ENCODE measurements at regions not wholly inside any gene's neighbourhood (a gene's known extent, or its start where the extent isn't known, plus 50 kb on each side); places are given as distances from the start of the nearest gene placed in this dataset.

DNA sequence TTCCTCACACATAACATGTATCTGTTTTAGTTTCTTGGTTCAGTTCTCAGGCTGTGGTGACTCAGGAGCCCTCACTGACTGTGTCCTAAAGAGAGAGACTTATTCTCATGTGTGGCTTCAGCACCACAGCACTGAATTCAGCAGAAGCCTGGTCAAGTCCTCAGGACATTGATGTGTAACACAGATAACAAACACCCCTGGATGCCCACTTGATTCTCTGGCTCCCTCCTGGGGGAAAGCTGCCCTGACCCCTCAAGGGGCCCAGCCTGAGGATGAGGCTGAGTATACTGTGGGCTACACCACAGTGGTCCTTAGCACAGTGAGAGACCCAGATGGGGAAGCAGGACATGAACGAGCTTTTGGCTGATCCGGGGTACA is 87.2 kb upstream of the VPREB1 start:
- H3K79me2 ChIP-seq (ENCODE audit: control insufficient read depth, insufficient read depth, low read length): no peaks in the 10 kb centered on the region
- FAIRE-seq: no peak
- dilution Hi-C loops (cut with MboI; ENCODE audit: extremely low pct_ligation_motif_present, low sequenced_read_pairs) (no loop called here), intact Hi-C loops (cut with micrococcal nuclease) (no loop called here)
- no peaks in the 10 kb centered on the region for H4K20me1 ChIP-seq (replicated peaks; ENCODE audit: control insufficient read depth, extremely low read depth, insufficient read depth, low read length)
- H3K4me3 ChIP-seq (replicated peaks in 1 of 3; ENCODE audit: insufficient read depth in 1 of 3, low read depth in 1 of 3, low read length in 3 of 3): no peak overlapping the region
- no peaks in the 10 kb centered on the region for H3K4me1 ChIP-seq (ENCODE audit: control insufficient read depth, extremely low read depth, insufficient read depth, low read length)
- H3K9ac ChIP-seq (replicated peaks; ENCODE audit: extremely low read depth, insufficient read depth, low read length): no peak overlapping the region
- H3K9me1 ChIP-seq (replicated peaks; ENCODE audit: control insufficient read depth, extremely low read depth, insufficient read depth, low read length): no peaks in the 10 kb centered on the region
- H3K4me2 ChIP-seq (ENCODE audit: insufficient read depth, low read length): no peak overlapping the region
- ChIA-PET CTCF (interaction anchor here (0.5 to 2.1 kb wide), 19 partner anchors 8 to 265 kb away, joined by 3 to 19 read pairs (median 4); no protein-coding TSS in a partner anchor), POLR2A (no interaction called here)
- H2AFZ ChIP-seq (ENCODE audit: low read depth, low read length): no peak overlapping the region
- H3K9me3 ChIP-seq (replicated peaks; ENCODE audit: control insufficient read depth, insufficient read depth, low read length): no peaks in the 10 kb centered on the region
- no peak for DNase-seq (ENCODE audit: low read depth, low spot score)
- no peak for TF ChIP-seq MYC (IDR thresholded peaks at IDR 0.05; ENCODE audit: low read depth, low read length)
- H3K27me3 ChIP-seq (ENCODE audit: control insufficient read depth in 2 of 2, insufficient read depth in 2 of 2, low read length in 2 of 2): peaks cover 17 to 27% of the 10 kb centered on the region in 2 experiments
- no peak overlapping the region for H3K27ac ChIP-seq (ENCODE audit: insufficient read depth, low read depth, low read length)
- no peaks in the 10 kb centered on the region for H3K36me3 ChIP-seq (ENCODE audit: control insufficient read depth in 2 of 2, extremely low read depth in 1 of 2, insufficient read depth in 2 of 2, low read length in 2 of 2)
- no TSS peak for BruUV-seq (replicated peaks)

DNA sequence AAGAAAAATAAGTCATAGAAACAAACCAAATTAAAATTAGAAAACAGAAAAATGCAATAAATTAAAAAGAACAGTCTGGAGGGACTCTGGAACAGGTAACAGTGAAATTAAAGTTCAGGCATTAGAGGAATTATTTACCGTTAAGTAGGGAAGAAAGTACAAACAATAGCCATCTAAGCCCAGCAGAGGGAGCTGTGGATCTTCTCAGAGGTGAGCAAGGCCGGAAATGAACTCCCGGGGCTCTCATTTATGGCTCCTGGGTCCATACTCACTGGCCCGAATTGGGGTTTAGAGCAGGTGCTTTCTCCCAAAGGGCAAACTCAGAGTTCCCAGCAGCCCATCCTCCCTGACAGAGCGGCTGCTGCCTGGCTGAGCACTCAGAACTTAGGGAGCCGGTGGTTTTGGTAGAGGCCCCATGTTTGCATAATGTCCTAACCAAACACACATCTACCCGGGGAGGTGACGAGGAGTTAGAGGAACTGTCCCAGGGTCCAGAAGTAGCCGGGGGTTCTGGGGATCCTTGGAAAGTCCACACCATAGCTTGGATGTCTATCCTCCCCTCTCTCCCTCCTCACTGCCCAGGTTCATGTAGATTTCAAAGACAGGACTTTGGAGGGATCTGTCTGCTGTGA is 87.8 kb upstream of the VPREB1 start:
- Histone ChIP-seq H3K9me1 (replicated peaks; ENCODE audit: control insufficient read depth, extremely low read depth, insufficient read depth, low read length) (no peaks in the 10 kb centered on the region), H3K27me3 (ENCODE audit: control insufficient read depth in 2 of 2, insufficient read depth in 2 of 2, low read length in 2 of 2) (peaks cover 20 to 32% of the 10 kb centered on the region in 2 experiments), H3K27ac (ENCODE audit: insufficient read depth, low read depth, low read length) (no peak overlapping the region), H3K9me3 (replicated peaks; ENCODE audit: control insufficient read depth, insufficient read depth, low read length) (no peaks in the 10 kb centered on the region), H4K20me1 (replicated peaks; ENCODE audit: control insufficient read depth, extremely low read depth, insufficient read depth, low read length) (no peaks in the 10 kb centered on the region), H3K79me2 (ENCODE audit: control insufficient read depth, insufficient read depth, low read length) (no peaks in the 10 kb centered on the region), H3K4me3 (replicated peaks in 1 of 3; ENCODE audit: insufficient read depth in 1 of 3, low read depth in 1 of 3, low read length in 3 of 3) (no peak overlapping the region), H3K4me1 (ENCODE audit: control insufficient read depth, extremely low read depth, insufficient read depth, low read length) (no peaks in the 10 kb centered on the region), H2AFZ (ENCODE audit: low read depth, low read length) (no peak overlapping the region), H3K4me2 (ENCODE audit: insufficient read depth, low read length) (no peak overlapping the region), H3K36me3 (ENCODE audit: control insufficient read depth in 2 of 2, extremely low read depth in 1 of 2, insufficient read depth in 2 of 2, low read length in 2 of 2) (no peaks in the 10 kb centered on the region), H3K9ac (replicated peaks; ENCODE audit: extremely low read depth, insufficient read depth, low read length) (no peak overlapping the region)
- CTCF ChIA-PET: interaction anchor here (0.5 to 2.1 kb wide), 19 partner anchors 8 to 264 kb away, joined by 3 to 19 read pairs (median 4); no protein-coding TSS in a partner anchor
- TF ChIP-seq, protein P1, sequence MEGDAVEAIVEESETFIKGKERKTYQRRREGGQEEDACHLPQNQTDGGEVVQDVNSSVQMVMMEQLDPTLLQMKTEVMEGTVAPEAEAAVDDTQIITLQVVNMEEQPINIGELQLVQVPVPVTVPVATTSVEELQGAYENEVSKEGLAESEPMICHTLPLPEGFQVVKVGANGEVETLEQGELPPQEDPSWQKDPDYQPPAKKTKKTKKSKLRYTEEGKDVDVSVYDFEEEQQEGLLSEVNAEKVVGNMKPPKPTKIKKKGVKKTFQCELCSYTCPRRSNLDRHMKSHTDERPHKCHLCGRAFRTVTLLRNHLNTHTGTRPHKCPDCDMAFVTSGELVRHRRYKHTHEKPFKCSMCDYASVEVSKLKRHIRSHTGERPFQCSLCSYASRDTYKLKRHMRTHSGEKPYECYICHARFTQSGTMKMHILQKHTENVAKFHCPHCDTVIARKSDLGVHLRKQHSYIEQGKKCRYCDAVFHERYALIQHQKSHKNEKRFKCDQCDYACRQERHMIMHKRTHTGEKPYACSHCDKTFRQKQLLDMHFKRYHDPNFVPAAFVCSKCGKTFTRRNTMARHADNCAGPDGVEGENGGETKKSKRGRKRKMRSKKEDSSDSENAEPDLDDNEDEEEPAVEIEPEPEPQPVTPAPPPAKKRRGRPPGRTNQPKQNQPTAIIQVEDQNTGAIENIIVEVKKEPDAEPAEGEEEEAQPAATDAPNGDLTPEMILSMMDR (IDR thresholded peaks at IDR 0.05; ENCODE audit: extremely low read depth in 1 of 2, insufficient read depth in 1 of 2, low read depth in 1 of 2, low read length in 2 of 2): peak; percentile 77 to 79
- TF ChIP-seq FOS (IDR thresholded peaks at IDR 0.05; ENCODE audit: borderline replicate concordance, insufficient read depth, low read length): no peak
- dilution Hi-C loops (cut with MboI; ENCODE audit: extremely low pct_ligation_motif_present, low sequenced_read_pairs): no loop called here
- peak; percentile 79 for FAIRE-seq
- no TSS peak for BruUV-seq (replicated peaks)
- intact Hi-C loops (cut with micrococcal nuclease): no loop called here
- POLR2A ChIA-PET: no interaction called here
- peak; percentile 50 for DNase-seq (ENCODE audit: low read depth, low spot score)

Measured in endothelial cell of umbilical vein (primary cell).